OCI-LY7 (cell line): ENCODE measurements at regions not wholly inside any gene's neighbourhood (a gene's known extent, or its start where the extent isn't known, plus 50 kb on each side); places are given as distances from the start of the nearest gene placed in this dataset. TPM values are rescaled to one million over a fixed set of nuclear protein-coding genes. Genes with fewer than 3 reads are reported as not detected.
"Not testable (repeated sequence)": the region's sequence is repeated elsewhere in the genome, so short reads cannot be mapped to it uniquely, and the experiment has no call there.

ENCODE experiments used
- BruUV-seq: library from RNA; stranded (reverse); fragments of 400-500 nt; replicated peaks from 2 replicates; lab custom pipeline; 2021; lab: Mats Ljungman, UMichigan
- CTCF ChIA-PET: fragments of 300-600 bp; sonication (Branson Sonifier 250); formaldehyde crosslinking; loops from one replicate; lab custom pipeline; 2022; ENCODE audit warnings: antibody characterized with exemption; ENCODE audit not compliant: unreplicated experiment; lab: Charles Lee
- POLR2A ChIA-PET: fragments of 300-600 bp; sonication (Branson Sonifier 250); formaldehyde crosslinking; loops from one replicate; lab custom pipeline; 2022; ENCODE audit warnings: antibody characterized with exemption; lab: Charles Lee
- DNase-seq: peaks from one replicate; pipeline ENCODE4 v3.0.0-alpha.2; 2015; ENCODE audit warnings: low spot score
- H2AFZ ChIP-seq: fragments of 200-600 bp; sonication (generic), shearing (Covaris generic); 2 replicates; pipeline ENCODE4 v1.6.1; 2014; ENCODE audit warnings: mild to moderate bottlenecking, antibody characterized with exemption, low read length, moderate library complexity
- H3K27ac ChIP-seq: fragments of 200-600 bp; sonication (generic); 2 replicates; pipeline ENCODE4 v1.5.1; 2014; ENCODE audit warnings: mixed run types, low read depth, mild to moderate bottlenecking, moderate library complexity, low read length, inconsistent platforms; ENCODE audit not compliant: poor library complexity, severe bottlenecking
- H3K36me3 ChIP-seq: fragments of 200-600 bp; sonication (generic); 2 replicates; pipeline ENCODE4 v1.6.1; 2014; ENCODE audit warnings: mild to moderate bottlenecking, antibody characterized with exemption, low read length, moderate library complexity, mixed read lengths; ENCODE audit not compliant: insufficient read depth
- H3K4me1 ChIP-seq: fragments of 200-600 bp; sonication (generic); 2 replicates; pipeline ENCODE4 v1.5.1; 2014; ENCODE audit warnings: mild to moderate bottlenecking, low read length; ENCODE audit not compliant: insufficient read depth, poor library complexity, severe bottlenecking
- H3K4me2 ChIP-seq: fragments of 200-600 bp; sonication (generic); 2 replicates; pipeline ENCODE4 v1.6.1; 2014; ENCODE audit warnings: mild to moderate bottlenecking, low read length
- H3K4me3 ChIP-seq: fragments of 200-600 bp; sonication (generic); 2 replicates; pipeline ENCODE4 v1.5.1; 2014; ENCODE audit warnings: mild to moderate bottlenecking, low read depth, low read length; ENCODE audit not compliant: poor library complexity, severe bottlenecking
- H3K79me2 ChIP-seq: fragments of 200-600 bp; sonication (generic); 2 replicates; pipeline ENCODE4 v1.6.1; 2016; ENCODE audit warnings: low read depth, mild to moderate bottlenecking, low read length, moderate library complexity, mixed read lengths; ENCODE audit not compliant: insufficient read depth
- H3K9me2 ChIP-seq: fragments of 200-600 bp; sonication (generic); 2 replicates; pipeline ENCODE4 v1.6.1; 2016; ENCODE audit warnings: mild to moderate bottlenecking, low read length, mixed read lengths; ENCODE audit not compliant: insufficient read depth
- H3K9me3 ChIP-seq: fragments of 200-600 bp; sonication (generic); 2 replicates; pipeline ENCODE4 v1.6.1; 2014; ENCODE audit warnings: mild to moderate bottlenecking, mixed run types, low read length, mixed read lengths
- H4K20me1 ChIP-seq: fragments of 200-600 bp; sonication (generic); 2 replicates; pipeline ENCODE4 v1.6.1; 2014; ENCODE audit warnings: mild to moderate bottlenecking, antibody characterized with exemption, low read length, moderate library complexity, mixed read lengths; ENCODE audit not compliant: insufficient read depth
- intact Hi-C: fragments of 100-400 bp; cut with micrococcal nuclease; formaldehyde crosslinking; loops from one replicate; pipeline ENCODE4 v1.10.0; 2022; ENCODE audit not compliant: unreplicated experiment
- microRNA-seq: library from miRNA; unstranded; fragments of <30 nt; microRNA quantifications from one replicate; pipeline ENCODE4 v1.2.0, GENCODE V29; 2022; ENCODE audit warnings: borderline replicate concordance
- small RNA-seq: library from RNA; depleted of rRNA; stranded (forward); fragments of <200 nt; gene quantifications from one replicate; pipeline ENCODE3, GENCODE V24; 2014
- TF ChIP-seq, protein P1 (sequence below): fragments of 200-600 bp; sonication (generic); conservative IDR thresholded peaks from 2 replicates; pipeline ENCODE4 v1.5.1; 2014; ENCODE audit warnings: mild to moderate bottlenecking, antibody characterized with exemption, low read length, moderate library complexity, mixed read lengths

DNA sequence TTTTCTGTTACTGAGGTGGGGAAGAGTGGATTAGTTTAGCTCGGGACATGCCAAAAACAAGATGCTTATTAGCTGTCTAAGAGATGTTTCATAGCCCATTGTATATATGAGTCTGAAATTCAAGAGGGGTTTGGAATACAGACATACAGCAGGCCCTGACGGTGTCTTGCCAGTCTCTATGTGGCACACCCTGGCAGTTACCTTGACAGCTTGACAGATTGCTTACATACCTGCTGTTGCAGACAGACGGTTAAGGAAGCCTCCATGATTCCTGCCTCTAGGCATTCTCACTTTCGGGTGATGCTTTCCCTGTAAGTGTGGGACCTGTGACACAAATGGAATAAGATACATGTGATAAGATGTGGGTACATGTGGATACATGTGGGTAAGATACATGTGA is 95.0 kb downstream of the QRSL1 start:
- Histone ChIP-seq H3K4me2 (no peak overlapping the region), H4K20me1 (no peaks in the 10 kb centered on the region), H3K9me2 (no peaks in the 10 kb centered on the region), H3K9me3 (no peaks in the 10 kb centered on the region), H3K79me2 (no peaks in the 10 kb centered on the region), H3K4me3 (no peak overlapping the region), H3K27ac (no peak overlapping the region), H2AFZ (no peak overlapping the region), H3K4me1 (peaks cover 17% of the 10 kb centered on the region), H3K36me3 (no peaks in the 10 kb centered on the region)
- TF ChIP-seq, protein P1, sequence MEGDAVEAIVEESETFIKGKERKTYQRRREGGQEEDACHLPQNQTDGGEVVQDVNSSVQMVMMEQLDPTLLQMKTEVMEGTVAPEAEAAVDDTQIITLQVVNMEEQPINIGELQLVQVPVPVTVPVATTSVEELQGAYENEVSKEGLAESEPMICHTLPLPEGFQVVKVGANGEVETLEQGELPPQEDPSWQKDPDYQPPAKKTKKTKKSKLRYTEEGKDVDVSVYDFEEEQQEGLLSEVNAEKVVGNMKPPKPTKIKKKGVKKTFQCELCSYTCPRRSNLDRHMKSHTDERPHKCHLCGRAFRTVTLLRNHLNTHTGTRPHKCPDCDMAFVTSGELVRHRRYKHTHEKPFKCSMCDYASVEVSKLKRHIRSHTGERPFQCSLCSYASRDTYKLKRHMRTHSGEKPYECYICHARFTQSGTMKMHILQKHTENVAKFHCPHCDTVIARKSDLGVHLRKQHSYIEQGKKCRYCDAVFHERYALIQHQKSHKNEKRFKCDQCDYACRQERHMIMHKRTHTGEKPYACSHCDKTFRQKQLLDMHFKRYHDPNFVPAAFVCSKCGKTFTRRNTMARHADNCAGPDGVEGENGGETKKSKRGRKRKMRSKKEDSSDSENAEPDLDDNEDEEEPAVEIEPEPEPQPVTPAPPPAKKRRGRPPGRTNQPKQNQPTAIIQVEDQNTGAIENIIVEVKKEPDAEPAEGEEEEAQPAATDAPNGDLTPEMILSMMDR, result no peak
- POLR2A ChIA-PET, result no interaction called here
- no TSS peak for BruUV-seq
- CTCF ChIA-PET, result no interaction called here
- intact Hi-C loops, result no loop called here
- no peak for DNase-seq

DNA sequence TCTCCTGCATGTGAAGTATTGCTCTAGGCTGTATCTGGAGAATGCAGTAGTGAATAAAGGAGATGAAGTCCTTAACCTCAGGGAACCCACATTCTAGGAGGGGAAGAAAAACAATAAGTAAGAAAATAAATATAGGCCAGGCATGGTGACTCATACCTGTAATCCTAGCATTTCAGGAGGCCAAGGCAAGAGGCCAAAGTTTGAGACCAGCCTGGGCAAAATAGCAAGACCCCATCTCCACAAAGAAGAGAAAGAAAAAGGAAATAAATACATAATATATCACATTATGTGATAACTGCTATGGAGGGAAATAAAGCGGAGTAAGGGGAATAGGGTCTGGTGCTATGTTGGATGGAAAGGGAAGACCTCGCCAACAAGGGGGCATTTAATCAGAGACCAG is 94.0 kb downstream of the QRSL1 start:
- peaks cover 14% of the 10 kb centered on the region for H3K4me1 ChIP-seq
- H3K9me2 ChIP-seq, H3K4me3 ChIP-seq, H2AFZ ChIP-seq, H3K9me3 ChIP-seq, CTCF ChIA-PET, H4K20me1 ChIP-seq, H3K36me3 ChIP-seq, DNase-seq, H3K79me2 ChIP-seq, intact Hi-C loops, POLR2A ChIA-PET, H3K4me2 ChIP-seq, H3K27ac ChIP-seq, BruUV-seq: not testable (repeated sequence)

DNA sequence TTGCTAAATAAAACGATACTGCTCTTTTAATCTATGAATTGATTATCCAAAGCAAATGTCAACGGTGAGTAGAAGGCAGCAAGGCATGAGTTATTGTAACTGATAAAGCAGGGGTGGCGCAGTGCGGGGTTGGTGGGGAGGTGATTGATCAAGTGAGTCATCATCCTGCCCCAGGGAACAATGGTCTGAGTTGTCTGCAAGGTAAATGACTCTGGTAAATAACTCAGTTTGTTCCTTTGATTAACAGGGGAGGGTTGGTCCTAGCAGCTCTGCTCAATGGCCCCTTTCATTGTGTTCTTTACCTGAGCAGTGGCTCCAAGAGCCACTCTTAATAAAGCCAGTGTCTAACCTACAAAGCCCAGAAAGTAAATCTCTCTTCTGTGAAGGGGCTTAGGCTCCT is 91.8 kb downstream of the QRSL1 start:
- H3K4me3 ChIP-seq, H2AFZ ChIP-seq, H3K36me3 ChIP-seq, BruUV-seq, H3K4me2 ChIP-seq, H3K9me3 ChIP-seq, H4K20me1 ChIP-seq, intact Hi-C loops, CTCF ChIA-PET, DNase-seq, H3K27ac ChIP-seq, H3K9me2 ChIP-seq, H3K79me2 ChIP-seq: not testable (repeated sequence)
- peaks cover 26% of the 10 kb centered on the region for H3K4me1 ChIP-seq
- POLR2A ChIA-PET, result interaction anchor here (1.1 kb wide), 1 partner anchor 200 kb away, joined by 3 read pairs; no protein-coding TSS in a partner anchor

Small RNAs in the stretch of these regions (microRNA-seq; reads per million reads assigned to microRNA genes)
- not detected for gene MIR587

Small RNAs in the stretch of these regions (small RNA-seq; reads per million reads assigned to genes)
- gene MIR587 (not detected), gene RNU6-117P (not detected)
